MM.1S (cell line): ENCODE measurements at regions not wholly inside any gene's neighbourhood (a gene's known extent, or its start where the extent isn't known, plus 50 kb on each side); places are given as distances from the start of the nearest gene placed in this dataset.

Source experiments
- DNase-seq: peaks from one replicate; pipeline ENCODE4 v3.0.0-alpha.2; 2015
- H2AFZ ChIP-seq: fragments of 300-600 bp; sonication (generic); 2 replicates; pipeline ENCODE4 v1.6.0; 2016; ENCODE audit warnings: antibody characterized with exemption, low read length
- H3F3A ChIP-seq: fragments of 300-600 bp; sonication (generic); 2 replicates; pipeline ENCODE4 v1.6.1; 2016; ENCODE audit warnings: mild to moderate bottlenecking, antibody characterized with exemption, low read length, moderate library complexity, mixed read lengths; ENCODE audit not compliant: insufficient read depth
- H3K27ac ChIP-seq: fragments of 300-600 bp; sonication (generic); 2 replicates; pipeline ENCODE4 v1.5.1; 2016; ENCODE audit warnings: mild to moderate bottlenecking, low read length
- H3K27me3 ChIP-seq: fragments of 300-600 bp; sonication (generic); replicated peaks from 2 replicates; pipeline ENCODE4 v1.6.0; 2016; ENCODE audit warnings: low read length; ENCODE audit not compliant: insufficient read depth
- H3K36me3 ChIP-seq: fragments of 300-600 bp; sonication (generic); replicated peaks from 2 replicates; pipeline ENCODE4 v1.6.1; 2016; ENCODE audit warnings: mild to moderate bottlenecking, low read length, mixed read lengths; ENCODE audit not compliant: insufficient read depth
- H3K4me1 ChIP-seq: fragments of 300-600 bp; sonication (generic); 2 replicates; pipeline ENCODE4 v1.6.1; 2016; ENCODE audit warnings: low read length, mixed read lengths
- H3K4me2 ChIP-seq: fragments of 300-600 bp; sonication (generic); 2 replicates; pipeline ENCODE4 v1.6.0; 2016; ENCODE audit warnings: low read depth, low read length
- H3K4me3 ChIP-seq: fragments of 300-600 bp; sonication (generic); 2 replicates; pipeline ENCODE4 v1.5.1; 2016; ENCODE audit warnings: low read length, mixed read lengths
- H3K79me2 ChIP-seq: fragments of 300-600 bp; sonication (generic); 2 replicates; pipeline ENCODE4 v1.6.1; 2016; ENCODE audit warnings: mixed run types, low read length, mixed read lengths
- H3K9ac ChIP-seq: fragments of 300-600 bp; sonication (generic); 2 replicates; pipeline ENCODE4 v1.6.1; 2016; ENCODE audit warnings: low read length, mixed read lengths
- H3K9me2 ChIP-seq: fragments of 300-600 bp; sonication (generic); replicated peaks from 2 replicates; pipeline ENCODE4 v1.6.1; 2016; ENCODE audit warnings: mild to moderate bottlenecking, low read length, mixed read lengths; ENCODE audit not compliant: insufficient read depth
- H3K9me3 ChIP-seq: fragments of 300-600 bp; sonication (generic); replicated peaks from 2 replicates; pipeline ENCODE4 v1.6.1; 2016; ENCODE audit warnings: mild to moderate bottlenecking, low read length, mixed read lengths; ENCODE audit not compliant: insufficient read depth
- H4K20me1 ChIP-seq: fragments of 300-600 bp; sonication (generic); 2 replicates; pipeline ENCODE4 v1.6.1; 2016; ENCODE audit warnings: mild to moderate bottlenecking, low read length, moderate library complexity, mixed read lengths; ENCODE audit not compliant: insufficient read depth
- EZH2 ChIP-seq: fragments of 300-600 bp; sonication (generic); optimal IDR thresholded peaks from 2 replicates; pipeline ENCODE3; 2017; ENCODE audit warnings: low read depth, mild to moderate bottlenecking, antibody characterized with exemption, low read length, mixed read lengths
- EZH2phosphoT487 ChIP-seq: fragments of 300-600 bp; sonication (generic); IDR thresholded peaks from 2 replicates; pipeline ENCODE4 v1.6.1; 2018; ENCODE audit warnings: antibody characterized with exemption, low read length
- TF ChIP-seq, protein P1 (sequence below): fragments of 300-600 bp; sonication (generic); IDR thresholded peaks from 2 replicates; pipeline ENCODE4 v1.5.1; 2016; ENCODE audit warnings: antibody characterized with exemption, low read length, mixed read lengths

DNA sequence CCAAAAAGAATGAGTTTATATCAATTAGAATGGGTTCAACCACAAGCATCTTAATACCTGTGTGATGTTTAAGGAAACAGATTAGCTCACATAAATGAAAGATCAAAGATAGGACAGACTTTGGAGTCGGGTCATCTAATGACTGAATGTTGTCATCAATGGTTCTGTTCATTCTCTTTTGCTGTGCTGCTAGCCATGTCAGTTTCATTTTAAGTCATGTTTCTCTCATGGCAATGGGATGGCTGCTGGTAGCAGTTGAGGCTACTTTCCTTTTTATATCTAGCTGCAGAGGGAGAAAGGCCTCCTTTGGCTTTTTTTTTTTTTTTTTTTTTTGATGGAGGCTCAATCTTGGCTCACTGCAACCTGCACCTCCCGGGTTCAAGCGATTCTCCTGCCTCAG lies 86.9 kb upstream of the SPAG17 start:
- H3K27me3 ChIP-seq = no peaks in the 10 kb centered on the region
- H3K79me2 ChIP-seq = no peaks in the 10 kb centered on the region
- H3K9ac ChIP-seq = no peak overlapping the region
- H3K27ac ChIP-seq = no peak overlapping the region
- H3F3A ChIP-seq = no peaks in the 10 kb centered on the region
- H3K4me1 ChIP-seq = no peaks in the 10 kb centered on the region
- H3K36me3 ChIP-seq = no peaks in the 10 kb centered on the region
- H3K4me3 ChIP-seq = no peak overlapping the region
- TF ChIP-seq, protein P1, sequence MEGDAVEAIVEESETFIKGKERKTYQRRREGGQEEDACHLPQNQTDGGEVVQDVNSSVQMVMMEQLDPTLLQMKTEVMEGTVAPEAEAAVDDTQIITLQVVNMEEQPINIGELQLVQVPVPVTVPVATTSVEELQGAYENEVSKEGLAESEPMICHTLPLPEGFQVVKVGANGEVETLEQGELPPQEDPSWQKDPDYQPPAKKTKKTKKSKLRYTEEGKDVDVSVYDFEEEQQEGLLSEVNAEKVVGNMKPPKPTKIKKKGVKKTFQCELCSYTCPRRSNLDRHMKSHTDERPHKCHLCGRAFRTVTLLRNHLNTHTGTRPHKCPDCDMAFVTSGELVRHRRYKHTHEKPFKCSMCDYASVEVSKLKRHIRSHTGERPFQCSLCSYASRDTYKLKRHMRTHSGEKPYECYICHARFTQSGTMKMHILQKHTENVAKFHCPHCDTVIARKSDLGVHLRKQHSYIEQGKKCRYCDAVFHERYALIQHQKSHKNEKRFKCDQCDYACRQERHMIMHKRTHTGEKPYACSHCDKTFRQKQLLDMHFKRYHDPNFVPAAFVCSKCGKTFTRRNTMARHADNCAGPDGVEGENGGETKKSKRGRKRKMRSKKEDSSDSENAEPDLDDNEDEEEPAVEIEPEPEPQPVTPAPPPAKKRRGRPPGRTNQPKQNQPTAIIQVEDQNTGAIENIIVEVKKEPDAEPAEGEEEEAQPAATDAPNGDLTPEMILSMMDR = no peak
- TF ChIP-seq EZH2phosphoT487 = no peak
- no peak for TF ChIP-seq EZH2
- H4K20me1 ChIP-seq = no peaks in the 10 kb centered on the region
- no peak for DNase-seq
- H3K9me2 ChIP-seq = no peaks in the 10 kb centered on the region
- H3K4me2 ChIP-seq = no peak overlapping the region
- H2AFZ ChIP-seq = no peak overlapping the region
- H3K9me3 ChIP-seq = no peaks in the 10 kb centered on the region

DNA sequence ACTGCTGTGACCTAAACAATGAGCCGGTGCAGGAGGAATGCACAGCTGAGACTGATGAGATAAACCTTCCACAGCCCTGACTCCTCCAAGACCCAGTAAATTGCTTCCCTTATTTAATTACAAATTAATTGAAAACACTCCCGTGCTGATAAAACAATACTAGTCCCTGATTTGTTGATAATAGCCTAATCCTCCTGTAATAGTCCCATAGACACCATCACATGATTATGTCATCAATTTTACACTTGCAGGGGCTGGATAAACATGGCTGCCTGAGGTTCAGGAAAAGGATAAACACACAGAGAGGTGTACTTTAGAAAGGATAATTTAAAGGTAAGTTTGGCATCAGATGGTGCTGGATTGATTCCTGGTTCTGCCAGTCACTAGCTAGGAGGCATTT lies 84.6 kb upstream of the SPAG17 start:
- DNase-seq = no peak
- H3K9ac ChIP-seq = no peak overlapping the region
- H3K9me3 ChIP-seq = no peaks in the 10 kb centered on the region
- H3K27ac ChIP-seq = no peak overlapping the region
- H3K27me3 ChIP-seq = no peaks in the 10 kb centered on the region
- H3F3A ChIP-seq = no peaks in the 10 kb centered on the region
- TF ChIP-seq EZH2phosphoT487 (no peak), EZH2 (no peak)
- TF ChIP-seq, protein P1 = no peak
- H3K4me2 ChIP-seq = no peak overlapping the region
- H2AFZ ChIP-seq = no peak overlapping the region
- H3K4me3 ChIP-seq = no peak overlapping the region
- H4K20me1 ChIP-seq = no peaks in the 10 kb centered on the region
- H3K36me3 ChIP-seq = no peaks in the 10 kb centered on the region
- H3K4me1 ChIP-seq = no peaks in the 10 kb centered on the region
- no peaks in the 10 kb centered on the region for H3K79me2 ChIP-seq
- H3K9me2 ChIP-seq = no peaks in the 10 kb centered on the region

DNA sequence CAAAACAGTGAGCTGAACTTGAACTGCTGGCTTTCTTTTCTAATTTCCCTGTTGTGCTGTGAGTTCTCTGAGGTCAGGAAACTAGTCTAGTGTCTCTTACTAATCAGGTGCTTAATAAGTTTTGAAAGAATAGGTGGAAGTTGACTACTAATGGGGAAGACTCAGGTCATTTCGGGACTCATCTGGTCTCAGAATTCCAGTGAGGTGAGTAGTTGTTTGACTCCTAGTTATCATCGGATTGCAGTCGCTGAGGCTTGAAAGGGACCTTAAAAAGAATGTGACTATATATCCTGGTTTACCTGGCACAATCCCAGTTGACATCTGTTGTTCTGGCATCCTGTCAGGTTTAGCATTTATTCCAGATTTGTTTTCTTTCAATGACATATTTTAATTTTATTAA lies 81.4 kb upstream of the SPAG17 start:
- Histone ChIP-seq H3F3A (no peaks in the 10 kb centered on the region), H3K9ac (no peak overlapping the region), H3K27me3 (no peaks in the 10 kb centered on the region), H3K4me3 (no peak overlapping the region), H3K9me3 (no peaks in the 10 kb centered on the region), H3K4me2 (no peak overlapping the region), H4K20me1 (no peaks in the 10 kb centered on the region), H2AFZ (no peak overlapping the region), H3K27ac (no peak overlapping the region), H3K4me1 (no peaks in the 10 kb centered on the region), H3K9me2 (no peaks in the 10 kb centered on the region), H3K79me2 (no peaks in the 10 kb centered on the region), H3K36me3 (no peaks in the 10 kb centered on the region)
- DNase-seq = no peak
- TF ChIP-seq, protein P1 = no peak
- TF ChIP-seq EZH2phosphoT487 (no peak), EZH2 (no peak)
